OCI-LY1 (cell line): ENCODE measurements at regions not wholly inside any gene's neighbourhood (a gene's known extent, or its start where the extent isn't known, plus 50 kb on each side); places are given as distances from the start of the nearest gene placed in this dataset.

Source experiments
- H2AFZ ChIP-seq: fragments of 200-600 bp; sonication (generic), shearing (Covaris generic); 2 replicates; pipeline ENCODE4 v1.6.0; 2014; ENCODE audit warnings: antibody characterized with exemption, mild to moderate bottlenecking, low read length
- H3F3A ChIP-seq: fragments of 200-600 bp; sonication (generic), shearing (Covaris generic); 2 replicates; pipeline ENCODE4 v1.6.0; 2014; ENCODE audit warnings: mild to moderate bottlenecking, antibody characterized with exemption, low read length, moderate library complexity; ENCODE audit not compliant: insufficient read depth
- H3K27ac ChIP-seq: fragments of 200-600 bp; sonication (generic); 2 replicates; pipeline ENCODE4 v1.5.1; 2014; ENCODE audit warnings: low read length, mixed run types, mild to moderate bottlenecking, low read depth; ENCODE audit not compliant: poor library complexity, severe bottlenecking
- H3K27me3 ChIP-seq: fragments of 200-600 bp; sonication (generic); 2 replicates; pipeline ENCODE4 v1.6.0; 2014; ENCODE audit warnings: antibody characterized with exemption, mild to moderate bottlenecking, low read length, moderate library complexity; ENCODE audit not compliant: insufficient read depth
- H3K36me3 ChIP-seq: fragments of 200-600 bp; sonication (generic); 2 replicates; pipeline ENCODE4 v1.6.1; 2014; ENCODE audit warnings: mild to moderate bottlenecking, antibody characterized with exemption, low read length, moderate library complexity, mixed read lengths; ENCODE audit not compliant: insufficient read depth
- H3K4me1 ChIP-seq: fragments of 200-600 bp; sonication (generic); 2 replicates; pipeline ENCODE4 v1.5.1; 2014; ENCODE audit warnings: mild to moderate bottlenecking, low read length, moderate library complexity; ENCODE audit not compliant: insufficient read depth, severe bottlenecking
- H3K4me2 ChIP-seq: fragments of 200-600 bp; sonication (generic), shearing (Covaris generic); 2 replicates; pipeline ENCODE4 v1.6.1; 2014; ENCODE audit warnings: low read length
- H3K4me3 ChIP-seq: fragments of 200-600 bp; sonication (generic); 2 replicates; pipeline ENCODE4 v1.5.1; 2014; ENCODE audit warnings: low read length, low read depth, mild to moderate bottlenecking, mixed read lengths; ENCODE audit not compliant: poor library complexity, severe bottlenecking
- H3K79me2 ChIP-seq: fragments of 200-600 bp; shearing (Covaris generic); 2 replicates; pipeline ENCODE4 v1.6.1; 2016; ENCODE audit warnings: mixed run types, low read length, mixed read lengths; ENCODE audit not compliant: insufficient read depth
- H3K9ac ChIP-seq: fragments of 200-600 bp; sonication (generic), shearing (Covaris generic); 2 replicates; pipeline ENCODE4 v1.6.1; 2014; ENCODE audit warnings: mild to moderate bottlenecking, low read length, mixed read lengths
- H3K9me2 ChIP-seq: fragments of 200-600 bp; sonication (generic), shearing (Covaris generic); 2 replicates; pipeline ENCODE4 v1.6.1; 2014; ENCODE audit warnings: low read depth, mild to moderate bottlenecking, low read length, mixed read lengths
- H3K9me3 ChIP-seq: fragments of 200-600 bp; shearing (Covaris generic); 2 replicates; pipeline ENCODE4 v1.6.1; 2014; ENCODE audit warnings: low read length, mixed read lengths
- H4K20me1 ChIP-seq: fragments of 200-600 bp; sonication (generic), shearing (Covaris generic); 2 replicates; pipeline ENCODE4 v1.6.0; 2016; ENCODE audit warnings: mild to moderate bottlenecking, low read length; ENCODE audit not compliant: insufficient read depth
- EZH2 ChIP-seq: fragments of 200-600 bp; sonication (generic), shearing (Covaris generic); IDR thresholded peaks from 2 replicates; pipeline ENCODE4 v1.8.0; 2017; ENCODE audit warnings: borderline replicate concordance, mixed run types, mild to moderate bottlenecking, antibody characterized with exemption, low read length, moderate library complexity, mixed read lengths
- TF ChIP-seq, protein P1 (sequence below): fragments of 200-600 bp; sonication (generic), shearing (Covaris generic); IDR thresholded peaks from 2 replicates; pipeline ENCODE4 v1.5.1; 2017; ENCODE audit warnings: mild to moderate bottlenecking, antibody characterized with exemption, low read length, moderate library complexity, mixed read lengths

DNA sequence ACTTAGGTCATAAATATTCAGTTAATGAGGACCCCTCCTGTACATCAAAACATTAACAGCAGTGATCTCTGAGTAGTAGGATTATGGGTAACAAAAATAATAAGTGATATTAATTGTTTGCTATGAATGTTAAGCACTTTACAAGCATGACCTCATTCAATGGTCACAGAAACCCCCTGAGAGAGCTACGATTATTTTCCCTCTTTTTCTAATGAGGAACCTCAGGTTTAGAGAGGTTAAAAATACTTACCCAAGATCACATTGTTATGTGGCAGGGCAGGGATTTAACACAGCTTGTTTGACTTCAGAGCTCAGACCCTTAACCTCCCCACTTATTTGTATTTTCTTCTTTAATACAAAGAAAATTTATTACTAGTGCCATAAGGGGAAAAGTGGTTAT is 228.2 kb downstream of the TBL1XR1 start:
- TF ChIP-seq, protein P1, sequence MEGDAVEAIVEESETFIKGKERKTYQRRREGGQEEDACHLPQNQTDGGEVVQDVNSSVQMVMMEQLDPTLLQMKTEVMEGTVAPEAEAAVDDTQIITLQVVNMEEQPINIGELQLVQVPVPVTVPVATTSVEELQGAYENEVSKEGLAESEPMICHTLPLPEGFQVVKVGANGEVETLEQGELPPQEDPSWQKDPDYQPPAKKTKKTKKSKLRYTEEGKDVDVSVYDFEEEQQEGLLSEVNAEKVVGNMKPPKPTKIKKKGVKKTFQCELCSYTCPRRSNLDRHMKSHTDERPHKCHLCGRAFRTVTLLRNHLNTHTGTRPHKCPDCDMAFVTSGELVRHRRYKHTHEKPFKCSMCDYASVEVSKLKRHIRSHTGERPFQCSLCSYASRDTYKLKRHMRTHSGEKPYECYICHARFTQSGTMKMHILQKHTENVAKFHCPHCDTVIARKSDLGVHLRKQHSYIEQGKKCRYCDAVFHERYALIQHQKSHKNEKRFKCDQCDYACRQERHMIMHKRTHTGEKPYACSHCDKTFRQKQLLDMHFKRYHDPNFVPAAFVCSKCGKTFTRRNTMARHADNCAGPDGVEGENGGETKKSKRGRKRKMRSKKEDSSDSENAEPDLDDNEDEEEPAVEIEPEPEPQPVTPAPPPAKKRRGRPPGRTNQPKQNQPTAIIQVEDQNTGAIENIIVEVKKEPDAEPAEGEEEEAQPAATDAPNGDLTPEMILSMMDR = no peak
- TF ChIP-seq EZH2 = no peak
- Histone ChIP-seq H3K9ac (no peak overlapping the region), H3K27me3 (no peaks in the 10 kb centered on the region), H3K9me3 (no peaks in the 10 kb centered on the region), H3F3A (no peaks in the 10 kb centered on the region), H3K36me3 (no peaks in the 10 kb centered on the region), H3K4me1 (no peaks in the 10 kb centered on the region), H3K9me2 (no peaks in the 10 kb centered on the region), H2AFZ (no peak overlapping the region), H3K79me2 (no peaks in the 10 kb centered on the region), H3K4me2 (no peak overlapping the region), H3K4me3 (no peak overlapping the region), H4K20me1 (no peaks in the 10 kb centered on the region), H3K27ac (no peak overlapping the region)

DNA sequence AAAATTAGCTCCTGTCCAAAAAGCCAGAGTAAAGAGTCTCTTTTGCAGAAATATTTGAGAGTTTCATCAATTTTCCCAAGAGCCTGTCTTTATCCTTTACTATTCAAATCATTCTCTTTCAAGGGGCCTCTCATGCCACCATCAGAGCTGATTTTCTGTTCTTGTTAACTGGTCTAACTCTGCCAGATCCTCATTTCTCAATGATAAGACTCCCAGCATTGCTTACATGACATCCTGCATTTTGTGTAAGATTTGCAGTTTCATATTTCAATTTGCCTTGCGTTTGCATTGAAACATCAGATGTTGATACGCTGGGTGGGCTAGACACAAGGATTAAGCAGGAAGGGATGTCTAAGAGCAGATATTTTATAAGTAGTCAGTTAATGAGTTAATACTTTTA is 228.7 kb downstream of the TBL1XR1 start:
- H3K27ac ChIP-seq = no peak overlapping the region

GRCh38 chr3:176967522-176967921 is 229.8 kb downstream of the TBL1XR1 start:
- H3F3A ChIP-seq = no peaks in the 10 kb centered on the region
- no peak for TF ChIP-seq EZH2
- TF ChIP-seq, protein P1 = no peak
- no peaks in the 10 kb centered on the region for H3K9me2 ChIP-seq

More for the DNA sequence above, 228.7 kb downstream of the TBL1XR1 start:
- no peaks in the 10 kb centered on the region for H3K79me2 ChIP-seq
- H3K4me2 ChIP-seq = no peak overlapping the region
- no peak overlapping the region for H3K4me3 ChIP-seq
- no peaks in the 10 kb centered on the region for H3K9me3 ChIP-seq
- H3K9me2 ChIP-seq = no peaks in the 10 kb centered on the region
- H2AFZ ChIP-seq = no peak overlapping the region
- H3K36me3 ChIP-seq = no peaks in the 10 kb centered on the region
- H3F3A ChIP-seq = no peaks in the 10 kb centered on the region
- TF ChIP-seq, protein P1 = no peak
- TF ChIP-seq EZH2 = no peak
- H3K27me3 ChIP-seq = no peaks in the 10 kb centered on the region
- H4K20me1 ChIP-seq = no peaks in the 10 kb centered on the region
- H3K4me1 ChIP-seq = no peaks in the 10 kb centered on the region
- H3K9ac ChIP-seq = no peak overlapping the region

More at GRCh38 chr3:176967522-176967921, 229.8 kb downstream of the TBL1XR1 start:
- H3K79me2 ChIP-seq = no peaks in the 10 kb centered on the region
- H3K9ac ChIP-seq = no peak overlapping the region
- H3K27me3 ChIP-seq = no peaks in the 10 kb centered on the region
- H3K36me3 ChIP-seq = no peaks in the 10 kb centered on the region
- H3K4me1 ChIP-seq = no peaks in the 10 kb centered on the region
- H2AFZ ChIP-seq = no peak overlapping the region
- no peak overlapping the region for H3K4me3 ChIP-seq
- H4K20me1 ChIP-seq = no peaks in the 10 kb centered on the region
- no peaks in the 10 kb centered on the region for H3K9me3 ChIP-seq
- H3K4me2 ChIP-seq = no peak overlapping the region
- no peak overlapping the region for H3K27ac ChIP-seq
